Activated effector memory CD4-positive, alpha-beta T cell treated with Interleukin-2 at 50 U/mL for 16 hours (primary cell): ENCODE measurements at regions not wholly inside any gene's neighbourhood (a gene's known extent, or its start where the extent isn't known, plus 50 kb on each side); places are given as distances from the start of the nearest gene placed in this dataset.
"Not testable (repeated sequence)": the region's sequence is repeated elsewhere in the genome, so short reads cannot be mapped to it uniquely, and the experiment has no call there.

Source experiments
- DNase-seq: peaks from one replicate; pipeline ENCODE4 v3.0.0-alpha.2; 2020

- peak; percentile 45 for DNase-seq
Observed at GRCh38 chr9:33623658-33624586, 99.9 kb downstream of the ANKRD18B start.

DNA sequence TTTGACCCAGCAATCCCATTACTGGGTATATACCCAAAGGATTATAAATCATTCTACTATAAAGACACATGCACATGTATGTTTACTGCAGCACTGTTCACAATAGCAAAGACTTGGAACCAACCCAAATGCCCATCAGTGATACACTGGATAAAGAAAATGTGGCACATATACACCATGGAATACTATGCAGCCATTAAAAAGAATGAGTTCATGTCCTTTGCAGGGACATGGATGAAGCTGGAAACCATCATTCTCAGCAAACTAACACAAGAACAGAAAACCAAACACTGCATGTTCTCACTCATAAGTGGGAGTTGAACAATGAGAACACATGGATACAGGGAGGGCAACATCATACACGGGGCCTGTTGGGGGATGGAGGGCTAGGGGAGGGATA lies 104.3 kb downstream of the ANKRD18B start:
- DNase-seq: not testable (repeated sequence)

DNA sequence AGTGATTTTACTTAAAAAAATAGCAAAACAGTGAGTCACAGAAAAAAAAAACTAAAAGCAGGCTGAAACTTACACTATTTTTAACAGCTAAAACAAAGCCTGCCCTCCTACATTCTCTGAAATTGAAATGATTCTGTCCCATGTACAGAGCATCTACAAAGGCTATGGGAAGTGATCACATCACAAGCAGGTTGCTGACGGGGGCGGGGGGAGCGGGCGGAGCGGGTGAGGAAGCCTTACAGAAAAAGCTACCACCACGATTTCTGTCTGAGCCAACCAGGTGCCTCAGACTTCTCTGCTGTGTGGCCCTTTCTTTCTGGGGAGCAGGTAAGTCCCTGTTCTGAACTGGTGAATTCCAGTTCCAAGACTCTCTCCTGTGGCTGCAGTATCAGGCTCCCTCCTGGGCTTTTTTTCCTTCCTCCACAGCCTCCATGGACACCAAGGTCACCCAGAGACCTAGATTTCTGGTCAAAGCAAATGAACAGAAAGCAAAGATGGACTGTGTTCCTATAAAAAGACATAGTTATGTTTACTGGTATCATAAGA lies 104.9 kb downstream of the ANKRD18B start:
- no peak for DNase-seq

DNA sequence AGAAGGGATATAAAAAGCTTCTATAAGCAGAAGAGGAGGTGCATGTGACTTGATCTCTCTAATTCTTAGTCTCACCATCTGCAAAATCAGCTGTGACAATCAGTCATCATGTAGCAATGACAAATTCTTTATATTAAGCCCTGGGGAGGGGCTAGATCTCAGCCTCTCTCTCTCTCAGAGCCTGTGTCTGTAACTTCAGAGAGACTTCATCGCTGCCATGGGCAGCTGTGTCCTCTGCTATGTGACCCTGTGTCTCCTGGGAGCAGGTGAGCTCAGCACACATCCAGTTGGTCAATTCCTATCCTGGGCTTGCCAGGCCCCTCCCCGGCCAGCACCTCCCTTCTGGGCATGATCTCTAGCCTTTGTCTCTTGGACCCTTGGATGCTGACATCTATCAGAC lies 109.6 kb downstream of the ANKRD18B start:
- DNase-seq: no peak

- DNase-seq: no peak
Observed at GRCh38 chr9:33637881-33638280, 113.8 kb downstream of the ANKRD18B start.

DNA sequence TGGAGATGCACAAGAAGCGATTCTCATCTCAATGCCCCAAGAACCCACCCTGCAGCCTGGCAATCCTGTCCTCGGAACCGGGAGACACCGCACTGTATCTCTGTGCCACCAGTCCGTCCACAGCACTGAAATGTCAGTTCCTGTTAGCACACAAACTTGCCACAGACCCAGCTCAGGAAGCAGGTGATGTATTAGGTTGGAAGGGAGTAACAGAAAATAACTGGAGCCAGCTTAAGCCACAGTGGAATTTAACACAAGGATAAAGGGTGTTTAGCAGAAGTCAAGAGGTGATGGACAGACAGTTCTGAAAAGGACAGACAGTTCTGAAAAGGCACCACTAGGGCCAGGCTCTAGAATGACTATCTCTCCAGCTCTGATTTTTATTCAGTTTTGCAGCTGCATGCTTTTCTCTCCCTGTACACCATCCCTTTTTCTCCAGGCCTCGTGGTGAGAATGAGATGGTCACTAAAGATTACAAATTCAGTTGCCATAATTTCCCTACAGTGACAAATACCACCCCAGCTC lies 114.4 kb downstream of the ANKRD18B start:
- no peak for DNase-seq

DNA sequence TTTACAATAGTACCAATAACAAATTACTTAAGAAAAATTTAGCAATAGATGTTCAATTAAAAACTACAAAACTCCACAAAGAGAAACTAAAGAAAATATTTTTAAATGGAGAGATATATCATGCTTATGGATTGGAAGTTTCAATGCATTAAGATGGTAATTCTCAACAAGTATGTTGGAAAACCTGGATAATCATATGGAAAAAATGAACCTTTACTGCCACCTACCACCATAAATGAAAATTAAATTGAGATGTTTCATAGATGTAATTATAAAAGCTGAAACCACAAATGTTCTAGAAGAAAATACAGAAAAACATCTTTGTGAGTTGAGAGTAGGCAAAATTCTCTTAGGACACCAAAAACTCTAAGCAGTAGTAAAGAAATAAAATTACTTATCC lies 121.7 kb downstream of the ANKRD18B start:
- no peak for DNase-seq

DNA sequence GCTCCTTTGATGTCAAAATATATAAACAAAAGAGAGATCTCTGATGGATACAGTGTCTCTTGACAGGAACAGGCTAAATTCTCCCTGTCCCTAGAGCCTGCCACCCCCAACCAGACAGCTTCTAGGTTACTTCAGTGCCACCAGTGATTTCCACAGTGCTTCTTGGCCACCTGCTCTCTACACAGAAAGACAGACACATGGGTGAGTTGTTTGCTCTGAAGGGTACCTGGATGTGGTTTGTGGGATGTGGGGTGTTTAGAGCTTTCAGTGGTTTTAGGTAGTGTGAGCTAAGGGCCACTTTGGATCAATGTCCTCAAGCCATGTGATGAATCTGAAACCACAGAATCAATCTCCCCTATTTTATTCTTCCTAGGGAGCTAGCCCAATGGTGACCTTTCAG lies 125.4 kb downstream of the ANKRD18B start:
- no peak for DNase-seq

- no peak for DNase-seq
Observed at GRCh38 chr9:33651125-33651524, 127.1 kb downstream of the ANKRD18B start.

GRCh38 chr9:33659921-33660320 lies 135.4 kb upstream of the PRSS3 start:
- DNase-seq: no peak

DNA sequence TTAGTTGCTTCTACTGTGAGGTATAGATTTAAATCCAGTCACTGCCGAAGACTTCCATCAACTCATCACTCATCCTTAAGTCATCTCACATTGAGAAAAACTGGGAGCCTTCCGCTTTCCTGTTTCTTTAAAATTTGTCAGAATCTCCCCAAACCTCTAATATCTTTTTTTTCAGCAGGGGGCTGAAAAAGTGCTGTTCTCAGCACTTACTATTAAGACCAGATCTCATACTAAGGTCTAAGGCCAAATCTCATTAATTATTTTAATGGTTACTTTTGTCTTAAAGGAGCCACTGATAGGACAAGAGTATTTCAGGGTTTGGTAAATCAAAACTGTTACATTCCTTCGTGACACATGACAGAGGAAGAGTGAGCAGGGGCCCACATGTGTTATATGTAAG lies 134.6 kb upstream of the PRSS3 start:
- no peak for DNase-seq

DNA sequence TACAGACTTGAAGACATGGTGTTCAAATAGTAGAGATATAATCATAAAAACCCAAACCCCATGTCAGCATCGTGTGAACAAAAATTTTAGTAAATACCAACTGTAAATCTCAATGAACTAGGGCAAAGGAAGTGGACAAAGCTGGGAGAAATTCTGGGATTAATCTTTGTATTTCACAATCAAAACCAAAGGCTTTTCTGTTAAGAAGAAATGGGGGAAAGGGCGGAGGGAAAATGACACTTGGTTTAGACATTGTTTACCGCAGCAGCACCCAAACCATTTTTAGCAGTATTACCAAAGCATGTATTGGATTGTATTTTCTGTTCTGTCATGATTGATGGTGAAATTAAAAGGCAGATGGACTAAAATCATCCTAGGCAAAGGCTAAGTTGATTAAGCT lies 134.2 kb upstream of the PRSS3 start:
- DNase-seq: no peak

- DNase-seq: no peak
Observed at GRCh38 chr9:33662871-33663270, 132.5 kb upstream of the PRSS3 start.

DNA sequence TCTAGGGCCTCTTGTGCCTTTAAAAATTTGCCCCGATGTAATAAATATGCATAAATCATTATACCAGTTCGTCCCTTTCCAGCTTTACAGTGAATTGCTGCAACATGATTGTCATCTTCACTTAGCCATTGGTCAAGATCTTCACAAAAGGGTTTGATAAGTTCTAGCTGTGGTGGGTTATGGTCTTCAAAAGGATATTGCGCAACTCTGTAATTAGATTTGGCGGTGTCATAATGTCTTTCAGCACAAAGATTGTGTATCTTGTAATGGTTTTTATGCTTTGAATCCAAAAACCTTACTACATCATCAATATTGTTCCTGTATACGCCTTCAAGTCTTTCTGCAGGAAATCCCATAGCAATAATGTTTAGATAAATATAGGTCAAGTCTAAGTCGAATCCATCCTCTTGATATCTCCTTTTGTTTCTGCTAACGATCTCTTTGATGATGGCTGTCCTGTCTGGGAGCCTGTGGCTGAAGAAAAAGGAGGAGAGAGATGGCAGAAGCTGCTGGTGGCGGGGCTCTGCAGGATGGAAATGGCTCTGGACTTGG lies 119.1 kb upstream of the PRSS3 start:
- not testable (repeated sequence) for DNase-seq

DNA sequence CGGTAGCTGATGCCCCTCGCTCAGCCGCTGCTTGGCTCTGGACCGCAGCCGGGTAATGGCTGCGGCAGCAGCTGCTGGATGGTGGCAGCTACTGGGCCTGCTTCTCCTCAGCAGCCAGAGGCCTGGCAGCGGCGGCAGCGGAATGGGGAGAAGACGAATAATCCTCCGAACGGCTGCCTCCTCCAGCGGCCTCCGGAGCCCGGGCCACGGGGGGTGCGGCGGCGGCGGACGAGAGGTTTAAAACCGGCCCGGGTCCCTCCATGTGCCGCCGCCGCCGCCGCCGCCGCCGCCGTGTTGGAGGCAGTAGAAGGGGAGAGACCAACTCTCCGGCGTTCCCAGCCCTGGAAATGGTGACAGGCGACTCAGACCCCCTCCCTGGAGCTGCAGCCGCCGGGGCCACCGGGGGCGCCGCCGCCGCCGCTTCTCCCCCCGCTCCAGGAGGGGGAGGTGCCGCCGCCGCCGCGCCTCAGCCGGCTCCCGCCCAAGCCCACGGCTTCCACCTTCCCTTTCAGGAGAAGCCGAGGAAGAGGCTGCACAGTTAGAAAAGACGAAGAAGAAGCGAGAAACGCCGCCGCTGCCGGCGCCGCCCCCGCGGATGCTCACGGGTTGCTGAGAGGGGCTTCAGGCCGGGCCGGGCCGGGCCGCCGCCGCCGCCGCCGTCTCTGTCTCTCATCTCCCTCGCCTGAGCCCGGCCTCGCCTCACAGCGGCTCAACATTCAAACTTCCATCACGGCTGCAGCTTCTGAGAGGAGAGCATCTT lies 118.4 kb upstream of the PRSS3 start:
- DNase-seq: peak; percentile 6

GRCh38 chr9:33677506-33677809 lies 117.9 kb upstream of the PRSS3 start:
- no peak for DNase-seq

- no peak for DNase-seq
Observed at GRCh38 chr9:33677961-33678360, 117.4 kb upstream of the PRSS3 start.

DNA sequence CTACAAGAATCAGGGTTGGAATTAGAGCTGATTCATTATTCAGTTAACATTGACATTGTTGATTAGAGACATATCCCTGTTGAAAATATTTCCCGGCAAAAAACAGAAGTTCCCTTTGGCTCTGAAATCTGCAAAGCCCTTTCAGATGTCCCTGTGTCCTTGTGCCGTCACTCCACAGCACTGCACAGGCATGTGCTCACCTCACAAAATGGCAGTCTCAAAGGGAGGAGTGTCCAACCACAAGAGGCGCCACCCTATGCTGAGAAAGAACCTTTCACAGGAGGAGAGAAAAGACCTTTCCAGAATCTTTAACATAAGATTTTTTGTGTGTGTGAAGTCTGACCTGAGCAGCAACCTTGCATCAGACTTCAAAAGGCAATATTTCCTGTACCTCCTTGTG lies 112.8 kb upstream of the PRSS3 start:
- DNase-seq: no peak

DNA sequence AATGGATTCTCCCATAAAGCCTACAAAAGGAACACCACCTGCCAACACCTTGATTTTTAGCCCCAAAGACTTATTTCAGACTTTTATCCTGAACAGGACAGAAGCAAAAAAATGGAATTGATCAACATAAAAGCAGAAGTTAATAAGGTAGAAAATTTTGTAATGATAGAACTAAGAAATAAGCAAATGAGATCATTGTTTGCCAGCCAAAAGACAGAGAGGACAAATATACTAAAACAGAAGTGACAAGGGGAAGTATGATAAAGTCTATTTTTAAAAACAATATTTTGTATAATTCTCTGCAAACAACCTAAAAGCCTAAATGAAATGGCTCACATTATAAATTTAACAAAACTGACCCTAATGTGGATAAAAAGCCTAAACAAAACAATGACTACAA lies 110.5 kb upstream of the PRSS3 start:
- DNase-seq: no peak

- DNase-seq: no peak
Observed at GRCh38 chr9:33686942-33687341, 108.4 kb upstream of the PRSS3 start.

DNA sequence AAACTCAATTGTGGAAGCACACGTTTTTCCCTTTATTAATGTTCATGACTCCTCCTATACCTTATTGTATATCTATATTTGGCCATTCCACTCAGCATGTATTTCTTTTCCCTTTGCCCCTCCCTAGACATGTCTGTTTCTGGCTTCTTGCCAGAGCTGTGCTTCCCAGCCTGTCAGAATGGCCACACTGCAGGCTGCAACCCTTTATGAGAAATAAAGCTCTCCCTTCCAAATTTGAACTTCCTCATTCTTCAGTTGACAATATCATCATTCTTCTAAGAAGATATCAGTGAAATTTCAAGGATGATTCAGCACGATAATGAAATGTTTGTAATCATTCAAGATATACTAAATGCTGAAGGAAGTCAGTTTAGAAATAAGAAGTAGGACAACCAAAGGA lies 107.6 kb upstream of the PRSS3 start:
- no peak for DNase-seq

DNA sequence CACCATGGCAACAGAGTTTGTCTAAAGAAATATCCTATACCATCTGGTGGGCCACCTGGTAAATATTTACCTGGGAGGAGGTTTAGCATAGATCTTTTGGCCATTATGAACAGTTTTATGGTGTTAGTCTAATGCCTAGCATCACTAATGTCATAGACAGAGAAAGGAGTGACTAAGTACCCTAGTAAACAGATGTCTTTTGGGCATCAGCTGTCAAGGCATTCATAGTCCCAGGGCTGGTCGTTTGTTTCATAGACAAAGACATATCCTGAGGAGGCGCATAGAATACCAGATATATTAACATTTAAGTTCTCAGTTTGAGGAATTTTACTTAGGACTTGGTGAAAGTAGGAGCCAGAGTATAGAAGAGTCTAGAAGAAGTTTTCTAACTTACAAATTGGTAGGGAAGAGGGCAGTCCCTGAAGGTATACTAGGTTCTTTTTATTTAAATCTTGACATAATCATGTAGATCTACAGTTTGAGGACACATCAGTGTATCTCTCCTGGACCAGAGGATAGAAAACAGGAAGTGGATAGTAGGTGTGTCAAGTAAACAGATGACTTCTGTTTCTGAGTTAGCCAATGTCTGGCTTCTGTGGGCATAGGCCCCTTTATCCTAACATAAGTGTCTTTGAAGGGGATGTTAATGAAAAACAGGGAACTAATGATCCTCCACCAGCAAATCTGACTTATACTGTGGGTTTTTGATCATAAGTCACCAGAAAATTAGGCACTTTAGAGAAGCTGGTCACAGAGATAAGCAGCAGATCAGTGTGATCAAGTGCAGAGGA lies 105.0 kb upstream of the PRSS3 start:
- DNase-seq: no peak

- no peak for DNase-seq
Observed at GRCh38 chr9:33695299-33695698, 100.1 kb upstream of the PRSS3 start.
